Gastrocnemius medialis (tissue), 4 donors: ENCODE measurements at regions not wholly inside any gene's neighbourhood (a gene's known extent, or its start where the extent isn't known, plus 50 kb on each side); places are given as distances from the start of the nearest gene placed in this dataset.

Source experiments
- POLR2A ChIP-seq, 2 donors: fragments of 450-650 bp; IDR thresholded peaks; one replicate each; pipeline ENCODE4 v1.6.1; 2017; ENCODE audit warnings: antibody characterized with exemption in 2 of 2, mild to moderate bottlenecking in 2 of 2, moderate library complexity in 2 of 2
- TF ChIP-seq, protein P1 (sequence below), 5 experiments: fragments of 450-650 bp in 3 of 5; fragments of 200-600 bp in 2 of 5; sonication (generic) in 2 of 5; IDR thresholded peaks in 4 of 5; conservative IDR thresholded peaks in 1 of 5; 1 replicate in 4 of 5; 2 replicates in 1 of 5; pipeline ENCODE4 v1.5.1; 2016 to 2019; ENCODE audit warnings: antibody characterized with exemption in 5 of 5, mild to moderate bottlenecking in 3 of 5, moderate library complexity in 3 of 5

GRCh38 chr2:139526781-139527180 is 746.6 kb upstream of the NXPH2 start:
- TF ChIP-seq, protein P1, sequence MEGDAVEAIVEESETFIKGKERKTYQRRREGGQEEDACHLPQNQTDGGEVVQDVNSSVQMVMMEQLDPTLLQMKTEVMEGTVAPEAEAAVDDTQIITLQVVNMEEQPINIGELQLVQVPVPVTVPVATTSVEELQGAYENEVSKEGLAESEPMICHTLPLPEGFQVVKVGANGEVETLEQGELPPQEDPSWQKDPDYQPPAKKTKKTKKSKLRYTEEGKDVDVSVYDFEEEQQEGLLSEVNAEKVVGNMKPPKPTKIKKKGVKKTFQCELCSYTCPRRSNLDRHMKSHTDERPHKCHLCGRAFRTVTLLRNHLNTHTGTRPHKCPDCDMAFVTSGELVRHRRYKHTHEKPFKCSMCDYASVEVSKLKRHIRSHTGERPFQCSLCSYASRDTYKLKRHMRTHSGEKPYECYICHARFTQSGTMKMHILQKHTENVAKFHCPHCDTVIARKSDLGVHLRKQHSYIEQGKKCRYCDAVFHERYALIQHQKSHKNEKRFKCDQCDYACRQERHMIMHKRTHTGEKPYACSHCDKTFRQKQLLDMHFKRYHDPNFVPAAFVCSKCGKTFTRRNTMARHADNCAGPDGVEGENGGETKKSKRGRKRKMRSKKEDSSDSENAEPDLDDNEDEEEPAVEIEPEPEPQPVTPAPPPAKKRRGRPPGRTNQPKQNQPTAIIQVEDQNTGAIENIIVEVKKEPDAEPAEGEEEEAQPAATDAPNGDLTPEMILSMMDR (IDR thresholded peaks at IDR 0.05 in 4 of 5, conservative IDR thresholded peaks at IDR 0.05 in 1 of 5) = no peak
- TF ChIP-seq POLR2A (IDR thresholded peaks at IDR 0.05) = no peak
